Calu3 (cell line): ENCODE measurements at regions not wholly inside any gene's neighbourhood (a gene's known extent, or its start where the extent isn't known, plus 50 kb on each side); places are given as distances from the start of the nearest gene placed in this dataset.

Source experiments
- BruUV-seq: library from RNA; stranded (reverse); fragments of 400-500 nt; replicated peaks from 2 replicates; lab custom pipeline; 2021; lab: Mats Ljungman, UMichigan
- CTCF ChIA-PET: fragments of 300-600 bp; sonication (Branson Sonifier 250); formaldehyde crosslinking; loops from one replicate; lab custom pipeline; 2022; ENCODE audit warnings: antibody characterized with exemption; lab: Charles Lee
- DNase-seq: peaks from one replicate; pipeline ENCODE4 v3.0.0; 2022
- H3K27ac Mint-ChIP-seq: one replicate; pipeline ENCODE4 v1.8.0; 2022; ENCODE audit warnings: mixed read lengths; ENCODE audit not compliant: unreplicated experiment
- H3K27me3 Mint-ChIP-seq: one replicate; pipeline ENCODE4 v1.8.0; 2022; ENCODE audit warnings: mixed read lengths; ENCODE audit not compliant: unreplicated experiment
- H3K36me3 Mint-ChIP-seq: one replicate; pipeline ENCODE4 v1.8.0; 2022; ENCODE audit warnings: mild to moderate bottlenecking, moderate library complexity, mixed read lengths; ENCODE audit not compliant: insufficient read depth, unreplicated experiment
- H3K4me1 Mint-ChIP-seq: one replicate; pipeline ENCODE4 v1.8.0; 2022; ENCODE audit warnings: mild to moderate bottlenecking, low read depth, mixed read lengths; ENCODE audit not compliant: unreplicated experiment
- H3K4me3 Mint-ChIP-seq: one replicate; pipeline ENCODE4 v1.8.0; 2022; ENCODE audit warnings: mild to moderate bottlenecking, low read depth, moderate library complexity, mixed read lengths; ENCODE audit not compliant: unreplicated experiment
- H3K9me3 Mint-ChIP-seq: one replicate; pipeline ENCODE4 v1.8.0; 2022; ENCODE audit warnings: low read depth, mixed read lengths; ENCODE audit not compliant: unreplicated experiment
- intact Hi-C: fragments of 100-400 bp; cut with micrococcal nuclease; formaldehyde crosslinking; loops from one replicate; pipeline ENCODE4 v1.10.0; 2022; ENCODE audit not compliant: unreplicated experiment
- TF ChIP-seq, protein P1 (sequence below): fragments of 200-600 bp; IDR thresholded peaks from one replicate; pipeline ENCODE4 v1.8.0; 2022; ENCODE audit warnings: antibody characterized with exemption; ENCODE audit not compliant: unreplicated experiment

DNA sequence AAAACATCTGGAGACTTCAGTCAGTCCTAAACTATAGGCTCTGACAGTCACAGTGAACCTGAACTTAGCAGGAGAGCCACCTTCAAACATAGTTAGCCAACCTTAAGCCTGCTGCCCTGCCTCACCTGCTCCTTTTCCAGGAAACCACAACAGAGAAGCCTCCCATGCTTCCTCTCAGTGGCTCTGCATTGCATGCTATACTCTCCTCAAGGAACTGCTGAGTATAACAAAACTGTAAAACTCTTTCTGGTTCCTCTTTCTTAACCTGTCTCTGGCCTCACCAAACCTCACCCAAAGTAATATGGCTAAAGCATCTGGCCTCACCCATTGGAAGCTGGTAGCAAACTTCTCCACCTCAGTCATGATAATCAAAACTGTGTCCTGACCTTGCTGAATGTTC lies 122.1 kb downstream of the ANKRD50 start:
- TF ChIP-seq, protein P1, sequence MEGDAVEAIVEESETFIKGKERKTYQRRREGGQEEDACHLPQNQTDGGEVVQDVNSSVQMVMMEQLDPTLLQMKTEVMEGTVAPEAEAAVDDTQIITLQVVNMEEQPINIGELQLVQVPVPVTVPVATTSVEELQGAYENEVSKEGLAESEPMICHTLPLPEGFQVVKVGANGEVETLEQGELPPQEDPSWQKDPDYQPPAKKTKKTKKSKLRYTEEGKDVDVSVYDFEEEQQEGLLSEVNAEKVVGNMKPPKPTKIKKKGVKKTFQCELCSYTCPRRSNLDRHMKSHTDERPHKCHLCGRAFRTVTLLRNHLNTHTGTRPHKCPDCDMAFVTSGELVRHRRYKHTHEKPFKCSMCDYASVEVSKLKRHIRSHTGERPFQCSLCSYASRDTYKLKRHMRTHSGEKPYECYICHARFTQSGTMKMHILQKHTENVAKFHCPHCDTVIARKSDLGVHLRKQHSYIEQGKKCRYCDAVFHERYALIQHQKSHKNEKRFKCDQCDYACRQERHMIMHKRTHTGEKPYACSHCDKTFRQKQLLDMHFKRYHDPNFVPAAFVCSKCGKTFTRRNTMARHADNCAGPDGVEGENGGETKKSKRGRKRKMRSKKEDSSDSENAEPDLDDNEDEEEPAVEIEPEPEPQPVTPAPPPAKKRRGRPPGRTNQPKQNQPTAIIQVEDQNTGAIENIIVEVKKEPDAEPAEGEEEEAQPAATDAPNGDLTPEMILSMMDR, result no peak
- no TSS peak for BruUV-seq
- no peak for DNase-seq
- Mint-ChIP-seq H3K27ac (no peak overlapping the region), H3K4me1 (no peaks in the 10 kb centered on the region), H3K4me3 (no peak overlapping the region), H3K9me3 (peaks cover 4% of the 10 kb centered on the region), H3K27me3 (no peaks in the 10 kb centered on the region), H3K36me3 (peaks cover 3% of the 10 kb centered on the region)
- CTCF ChIA-PET, result no interaction called here
- intact Hi-C loops, result no loop called here

GRCh38 chr4:124591637-124592036 lies 120.9 kb downstream of the ANKRD50 start:
- TF ChIP-seq, protein P1, result no peak
- CTCF ChIA-PET, result no interaction called here
- Mint-ChIP-seq H3K27ac (no peak overlapping the region), H3K36me3 (peaks cover 3% of the 10 kb centered on the region), H3K4me3 (no peak overlapping the region), H3K27me3 (no peaks in the 10 kb centered on the region), H3K4me1 (no peaks in the 10 kb centered on the region), H3K9me3 (peaks cover 4% of the 10 kb centered on the region)
- intact Hi-C loops, result no loop called here
- DNase-seq, result no peak
- BruUV-seq, result no TSS peak

DNA sequence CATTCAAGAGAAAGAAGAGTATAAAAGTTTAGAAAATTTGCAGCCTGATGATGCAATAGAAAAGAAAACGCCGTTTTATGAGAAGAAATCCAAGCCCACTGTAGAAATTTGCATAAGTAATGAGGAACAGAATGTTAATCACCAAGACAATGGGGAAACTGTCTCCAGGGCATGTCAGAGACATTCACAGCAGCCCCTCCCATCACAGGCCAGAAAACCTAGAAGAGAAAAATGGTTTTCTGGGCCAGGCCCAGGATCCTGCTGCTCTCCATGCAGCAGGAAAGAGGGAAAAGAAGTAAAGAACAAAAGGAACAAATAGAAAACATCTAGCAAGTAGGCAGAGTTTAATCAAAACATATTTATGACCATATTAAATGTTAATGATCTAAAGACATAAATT lies 119.0 kb downstream of the ANKRD50 start:
- Mint-ChIP-seq H3K4me1 (no peaks in the 10 kb centered on the region), H3K27ac (no peak overlapping the region), H3K9me3 (peaks cover 2% of the 10 kb centered on the region), H3K4me3 (no peak overlapping the region), H3K27me3 (no peaks in the 10 kb centered on the region), H3K36me3 (peaks cover 3% of the 10 kb centered on the region)
- no peak for DNase-seq
- intact Hi-C loops, result no loop called here
- no TSS peak for BruUV-seq
- TF ChIP-seq, protein P1, result no peak
- CTCF ChIA-PET, result no interaction called here

DNA sequence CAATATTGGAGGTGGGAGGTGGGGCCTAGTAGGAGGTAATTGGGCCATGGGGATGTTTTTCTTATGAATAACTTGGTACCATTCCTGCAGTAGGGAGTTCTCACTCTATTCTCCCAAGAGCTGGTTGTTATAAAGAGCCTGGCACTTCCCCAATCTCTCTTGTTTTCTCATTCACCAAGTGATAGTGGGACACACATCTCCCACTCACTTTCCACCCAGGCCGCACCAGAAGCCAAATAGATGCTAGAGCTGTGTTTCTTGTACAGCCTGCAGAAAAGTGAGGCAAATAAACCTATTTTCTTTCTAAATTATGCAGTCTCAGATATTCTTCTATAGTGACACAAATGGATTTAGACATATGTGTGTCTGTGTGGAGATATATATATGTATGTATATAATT lies 117.6 kb downstream of the ANKRD50 start:
- H3K4me1 Mint-ChIP-seq, result no peaks in the 10 kb centered on the region
- H3K27me3 Mint-ChIP-seq, result no peaks in the 10 kb centered on the region
- TF ChIP-seq, protein P1, result no peak
- intact Hi-C loops, result no loop called here
- no peak overlapping the region for H3K27ac Mint-ChIP-seq
- H3K9me3 Mint-ChIP-seq, result peaks cover 2% of the 10 kb centered on the region
- CTCF ChIA-PET, result no interaction called here
- no peak for DNase-seq
- H3K4me3 Mint-ChIP-seq, result no peak overlapping the region
- BruUV-seq, result no TSS peak
- H3K36me3 Mint-ChIP-seq, result peaks cover 3% of the 10 kb centered on the region

DNA sequence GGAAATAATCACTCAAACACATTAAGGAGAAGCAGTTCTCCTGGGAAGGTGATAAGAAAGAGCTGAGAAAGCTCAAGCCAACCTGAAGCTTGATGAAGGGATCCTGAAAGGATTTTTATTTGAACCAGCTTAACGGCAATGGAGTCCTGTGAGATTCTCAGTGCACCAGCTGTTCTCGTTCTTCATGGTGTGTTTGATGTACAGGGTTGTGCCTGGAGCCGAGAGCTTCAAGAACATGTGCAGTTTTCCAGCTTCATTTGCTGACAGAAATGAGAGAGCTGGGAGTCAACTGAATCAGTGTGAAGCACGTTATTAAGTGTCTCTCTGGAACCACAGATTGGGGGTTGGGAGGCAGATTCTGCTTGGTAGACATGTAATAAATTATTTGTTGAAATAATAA lies 115.7 kb downstream of the ANKRD50 start:
- Mint-ChIP-seq H3K4me1 (no peaks in the 10 kb centered on the region), H3K27ac (no peak overlapping the region), H3K4me3 (no peak overlapping the region), H3K27me3 (no peaks in the 10 kb centered on the region), H3K9me3 (peaks cover 2% of the 10 kb centered on the region), H3K36me3 (no peaks in the 10 kb centered on the region)
- no TSS peak for BruUV-seq
- CTCF ChIA-PET, result no interaction called here
- intact Hi-C loops, result no loop called here
- TF ChIP-seq, protein P1, result no peak
- no peak for DNase-seq
